Ovary (tissue), 7 donors: ENCODE measurements at regions not wholly inside any gene's neighbourhood (a gene's known extent, or its start where the extent isn't known, plus 50 kb on each side); places are given as distances from the start of the nearest gene placed in this dataset.

ENCODE experiments used
- DNase-seq, 5 donors: peaks; one replicate each; pipeline ENCODE4 v3.0.0-alpha.2; 2019 to 2020
- H3K27ac ChIP-seq, 2 donors: fragments of 200-600 bp; one replicate each; pipeline versions ENCODE4 v1.5.1 to v1.8.0; 2019 to 2022
- H3K27me3 ChIP-seq: fragments of 200-600 bp; one replicate; pipeline ENCODE4 v1.8.0; 2022
- H3K36me3 ChIP-seq: fragments of 200-600 bp; sonication (generic); one replicate; pipeline ENCODE4 v1.5.1; 2019
- H3K4me1 ChIP-seq: one replicate; pipeline ENCODE4 v1.8.1; 2013; ENCODE audit warnings: mild to moderate bottlenecking, moderate library complexity; ENCODE audit not compliant: insufficient read depth
- H3K4me3 ChIP-seq: fragments of 200-600 bp; sonication (generic); one replicate; pipeline ENCODE4 v1.5.1; 2017
- H3K9me3 ChIP-seq, 2 donors: fragments of 200-600 bp in 1 of 2; sonication (generic) in 1 of 2; one replicate each; pipeline versions ENCODE4 v1.5.1 to v1.8.1; 2013 to 2019; ENCODE audit warnings: mild to moderate bottlenecking in 1 of 2, moderate library complexity in 1 of 2
- EP300 ChIP-seq: sonication (generic); formaldehyde crosslinking; IDR thresholded peaks from one replicate; pipeline ENCODE4 v1.6.1; 2017; ENCODE audit warnings: antibody characterized with exemption
- POLR2A ChIP-seq: fragments of 450-650 bp; IDR thresholded peaks from one replicate; pipeline ENCODE4 v1.6.1; 2017; ENCODE audit warnings: antibody characterized with exemption, mild to moderate bottlenecking, moderate library complexity
- WGBS, 3 donors: extraction: QIAGEN DNeasy Blood & Tissue Kit in 1 of 3; methylation state at CpG; one replicate each; pipeline versions ENCODE4 v1.1.5 to v1.1.7; 2013 to 2017; 5-methylcytosine and 5-hydroxymethylcytosine counted together
- intact Hi-C, 4 donors: fragments of 100-400 bp; cut with DNase I; formaldehyde crosslinking; loops; one replicate each; pipeline versions ENCODE4 v1.11.0 to v1.15.1; 2022 to 2023
- TF ChIP-seq, protein P1 (sequence below), 3 donors: fragments of 450-650 bp in 2 of 3; fragments of 200-600 bp in 1 of 3; IDR thresholded peaks; one replicate each; pipeline versions ENCODE4 v1.5.1 to v1.8.0; 2016 to 2022; ENCODE audit warnings: antibody characterized with exemption in 3 of 3, mild to moderate bottlenecking in 1 of 3
- donor health status: DM: no; HTN: no; CAD: no; lungs with moderate emphysema.
- donor health status: DM: no; HTN: no; CAD: no.
- donor health status: Bipolar disorder and iron deficiency.
- donor health status: DM: no; HTN: no; CAD: no.
- donor health status: DM: yes; HTN: yes; CAD: no.

DNA sequence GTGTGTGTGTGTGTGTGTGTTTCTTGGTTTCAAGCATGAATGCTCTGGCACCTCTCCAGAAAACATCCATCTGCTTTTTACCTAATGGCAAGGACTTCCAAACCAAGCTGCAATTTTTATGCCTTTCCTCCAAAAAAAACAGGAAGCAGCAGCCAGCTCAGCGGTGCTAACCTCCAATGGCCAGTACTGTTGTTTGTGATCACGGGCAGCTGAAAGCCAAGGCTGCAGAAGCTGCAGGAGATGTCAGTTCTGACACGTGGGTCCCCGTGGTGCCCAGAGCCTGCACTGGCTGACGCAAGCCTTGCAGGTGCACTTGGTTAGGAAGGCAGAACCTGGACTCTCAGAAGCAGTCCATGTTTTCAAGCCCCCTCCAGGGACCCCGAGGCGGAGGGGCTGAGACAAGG is 313.6 kb upstream of the DDX53 start:
- peak in 1 of 5 donors; percentile 9 for DNase-seq
- no peak for TF ChIP-seq POLR2A
- TF ChIP-seq, protein P1, sequence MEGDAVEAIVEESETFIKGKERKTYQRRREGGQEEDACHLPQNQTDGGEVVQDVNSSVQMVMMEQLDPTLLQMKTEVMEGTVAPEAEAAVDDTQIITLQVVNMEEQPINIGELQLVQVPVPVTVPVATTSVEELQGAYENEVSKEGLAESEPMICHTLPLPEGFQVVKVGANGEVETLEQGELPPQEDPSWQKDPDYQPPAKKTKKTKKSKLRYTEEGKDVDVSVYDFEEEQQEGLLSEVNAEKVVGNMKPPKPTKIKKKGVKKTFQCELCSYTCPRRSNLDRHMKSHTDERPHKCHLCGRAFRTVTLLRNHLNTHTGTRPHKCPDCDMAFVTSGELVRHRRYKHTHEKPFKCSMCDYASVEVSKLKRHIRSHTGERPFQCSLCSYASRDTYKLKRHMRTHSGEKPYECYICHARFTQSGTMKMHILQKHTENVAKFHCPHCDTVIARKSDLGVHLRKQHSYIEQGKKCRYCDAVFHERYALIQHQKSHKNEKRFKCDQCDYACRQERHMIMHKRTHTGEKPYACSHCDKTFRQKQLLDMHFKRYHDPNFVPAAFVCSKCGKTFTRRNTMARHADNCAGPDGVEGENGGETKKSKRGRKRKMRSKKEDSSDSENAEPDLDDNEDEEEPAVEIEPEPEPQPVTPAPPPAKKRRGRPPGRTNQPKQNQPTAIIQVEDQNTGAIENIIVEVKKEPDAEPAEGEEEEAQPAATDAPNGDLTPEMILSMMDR (IDR thresholded peaks at IDR 0.05) = no peak
- TF ChIP-seq EP300 = no peak
- Histone ChIP-seq H3K36me3 (no peaks in the 10 kb centered on the region), H3K4me1 (no peaks in the 10 kb centered on the region), H3K4me3 (no peak overlapping the region), H3K27ac (no peak overlapping the region), H3K9me3 (no peaks in the 10 kb centered on the region), H3K27me3 (no peaks in the 10 kb centered on the region)
- intact Hi-C loops = no loop called here
- 26 to 44% (median 41%) methylated on average over 7 of the region's 7 CpGs for WGBS, 3 donors

DNA sequence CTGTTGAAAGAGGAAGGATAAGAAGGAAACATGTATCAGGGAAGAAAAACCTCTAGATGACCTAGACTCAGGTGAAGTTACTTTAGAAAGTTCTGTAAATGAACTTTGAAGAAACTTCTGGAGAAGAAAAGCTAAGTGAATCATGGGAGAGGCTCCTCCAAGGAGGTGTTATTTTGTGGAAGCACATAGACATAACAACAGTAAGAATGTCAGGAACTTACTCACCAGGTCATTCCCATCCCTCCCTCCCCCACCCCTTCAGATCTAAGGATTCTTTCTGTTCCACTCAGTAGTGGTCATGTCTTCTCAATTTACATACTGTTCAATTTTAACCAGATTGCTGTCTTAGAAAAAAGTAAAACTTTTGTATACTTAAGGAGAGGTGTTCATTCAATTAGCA is 310.5 kb upstream of the DDX53 start:
- intact Hi-C loops = no loop called here
- Histone ChIP-seq H3K4me1 (no peaks in the 10 kb centered on the region), H3K9me3 (no peaks in the 10 kb centered on the region), H3K27ac (no peak overlapping the region), H3K36me3 (no peaks in the 10 kb centered on the region), H3K27me3 (no peaks in the 10 kb centered on the region), H3K4me3 (no peak overlapping the region)
- no peak for TF ChIP-seq EP300
- TF ChIP-seq, protein P1 (IDR thresholded peaks at IDR 0.05) = no peak
- TF ChIP-seq POLR2A = no peak
- no peak for DNase-seq

DNA sequence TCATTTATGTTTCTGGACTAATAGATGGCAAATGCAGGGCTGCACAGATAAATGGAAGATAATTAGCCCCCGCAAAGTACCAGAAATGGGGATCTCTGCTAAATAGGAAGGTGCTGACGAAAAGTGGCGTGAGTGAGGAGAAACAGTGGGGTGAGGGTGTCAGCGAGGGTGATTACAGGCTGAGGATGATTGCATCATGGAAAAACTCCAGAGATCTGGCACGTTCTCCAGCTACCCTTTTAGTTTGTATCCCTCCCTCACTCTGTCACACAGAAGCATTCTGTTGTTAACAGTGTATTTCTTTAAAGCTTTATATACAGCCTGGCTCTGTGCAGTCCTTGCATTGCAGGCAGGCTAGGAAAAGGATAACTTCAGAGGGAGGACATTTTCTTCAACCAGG is 309.6 kb upstream of the DDX53 start:
- TF ChIP-seq EP300 (no peak), POLR2A (no peak)
- TF ChIP-seq, protein P1 (IDR thresholded peaks at IDR 0.05) = no peak
- no peak overlapping the region for H3K27ac ChIP-seq
- 43 to 52% (median 47%) methylated on average over 5 of the region's 5 CpGs for WGBS, 3 donors
- no peaks in the 10 kb centered on the region for H3K36me3 ChIP-seq
- H3K4me3 ChIP-seq = no peak overlapping the region
- H3K4me1 ChIP-seq = no peaks in the 10 kb centered on the region
- H3K9me3 ChIP-seq = no peaks in the 10 kb centered on the region
- no peaks in the 10 kb centered on the region for H3K27me3 ChIP-seq
- no peak for DNase-seq
- intact Hi-C loops = no loop called here

DNA sequence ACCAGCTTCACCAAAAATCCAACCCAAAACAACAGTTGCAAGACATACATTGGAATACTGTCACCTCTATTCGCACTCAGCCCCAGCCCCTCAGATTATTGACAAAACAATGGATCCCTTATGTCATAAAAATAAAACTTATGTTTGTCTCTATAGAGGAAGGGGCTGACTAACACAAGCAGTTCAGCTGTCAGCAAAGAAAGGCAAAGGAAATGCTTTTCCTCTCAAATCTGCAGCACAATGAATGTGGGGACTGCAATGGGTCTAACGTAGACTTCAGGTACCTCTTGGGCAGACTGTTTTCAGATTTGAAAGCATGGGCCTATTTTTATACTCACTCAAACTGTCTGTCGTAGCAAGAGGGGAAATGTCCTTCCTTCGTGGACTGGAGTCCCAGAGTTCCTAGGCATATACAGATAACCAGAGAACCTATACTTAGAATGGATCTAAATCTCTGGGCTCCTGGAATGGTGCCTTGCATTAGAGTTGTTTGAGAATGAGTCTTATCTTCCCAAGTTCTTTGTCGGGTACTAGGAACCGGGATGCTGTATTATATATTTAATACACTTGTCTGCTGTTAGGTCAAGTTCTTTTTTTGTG is 307.7 kb upstream of the DDX53 start:
- no peaks in the 10 kb centered on the region for H3K9me3 ChIP-seq
- H3K36me3 ChIP-seq = no peaks in the 10 kb centered on the region
- no peak overlapping the region for H3K27ac ChIP-seq
- no peak for DNase-seq
- H3K4me1 ChIP-seq = no peaks in the 10 kb centered on the region
- no peak for TF ChIP-seq EP300
- TF ChIP-seq, protein P1 (IDR thresholded peaks at IDR 0.05) = no peak
- TF ChIP-seq POLR2A = no peak
- WGBS, 3 donors = 67 to 79% (median 71%) methylated on average over 6 of the region's 6 CpGs
- H3K4me3 ChIP-seq = no peak overlapping the region
- H3K27me3 ChIP-seq = no peaks in the 10 kb centered on the region
- intact Hi-C loops = no loop called here

DNA sequence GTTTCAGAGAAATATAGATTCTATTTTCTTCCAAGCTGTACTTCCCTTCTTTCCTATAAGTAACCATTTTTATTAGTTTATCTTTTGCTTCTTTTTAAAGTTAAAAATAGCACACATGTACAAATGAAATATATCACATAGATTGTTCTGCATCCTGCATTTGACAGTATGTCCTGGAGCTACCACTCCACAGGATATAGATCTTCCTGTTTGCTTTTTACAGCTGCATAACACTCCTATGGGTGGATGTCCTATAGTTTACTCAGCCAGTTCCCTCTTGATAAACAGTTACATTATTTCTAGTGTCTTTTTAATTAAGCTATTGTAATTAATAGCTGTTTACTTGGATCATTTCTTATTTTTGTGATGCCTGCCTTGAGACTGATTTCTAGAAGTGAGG is 301.6 kb upstream of the DDX53 start:
- Histone ChIP-seq H3K9me3 (no peaks in the 10 kb centered on the region), H3K36me3 (no peaks in the 10 kb centered on the region), H3K27me3 (no peaks in the 10 kb centered on the region), H3K4me1 (no peaks in the 10 kb centered on the region), H3K4me3 (no peak overlapping the region), H3K27ac (no peak overlapping the region)
- intact Hi-C loops = no loop called here
- TF ChIP-seq, protein P1 (IDR thresholded peaks at IDR 0.05) = no peak
- TF ChIP-seq EP300 (no peak), POLR2A (no peak)
- no peak for DNase-seq
